SK-N-SH treated with all-trans-retinoic acid at 6 μM for 48 hours (cell line): ENCODE measurements at regions not wholly inside any gene's neighbourhood (a gene's known extent, or its start where the extent isn't known, plus 50 kb on each side); places are given as distances from the start of the nearest gene placed in this dataset.

Experiments used
- ATAC-seq: fragments of 200-7000 bp; cut with Tn5 transposase; 3 replicates; pipeline ENCODE4 v1.9.1; 2020; ENCODE audit warnings: mild to moderate bottlenecking, moderate library complexity
- ARNTL ChIP-seq: fragments of 450-650 bp; formaldehyde crosslinking; IDR thresholded peaks from 2 replicates; pipeline ENCODE4 v1.5.0; 2020; ENCODE audit warnings: low read depth, mild to moderate bottlenecking, moderate library complexity, borderline replicate concordance
- BACH2 ChIP-seq: fragments of 250-450 bp; sonication (Bioruptor Pico); IDR thresholded peaks from 2 replicates; pipeline ENCODE4 v1.9.0; 2021; ENCODE audit warnings: mild to moderate bottlenecking, borderline replicate concordance
- CREB5 ChIP-seq: fragments of 250-450 bp; sonication (Bioruptor Pico); IDR thresholded peaks from 2 replicates; pipeline ENCODE4 v1.5.1; 2020; ENCODE audit warnings: low read depth, mild to moderate bottlenecking, moderate library complexity
- CSDC2 ChIP-seq: fragments of 250-450 bp; sonication (Bioruptor Pico); IDR thresholded peaks from 2 replicates; pipeline ENCODE4 v1.5.0; 2020; ENCODE audit warnings: mild to moderate bottlenecking, moderate library complexity
- ESRRG ChIP-seq: fragments of 250-450 bp; sonication (Bioruptor Pico); IDR thresholded peaks from 2 replicates; pipeline ENCODE4 v1.6.1; 2021; ENCODE audit warnings: mild to moderate bottlenecking
- GLIS3 ChIP-seq: fragments of 250-450 bp; sonication (Bioruptor Pico); IDR thresholded peaks from 2 replicates; pipeline ENCODE4 v1.5.0; 2020; ENCODE audit warnings: mild to moderate bottlenecking, moderate library complexity
- ISL1 ChIP-seq: fragments of 250-450 bp; sonication (Bioruptor Pico); IDR thresholded peaks from 2 replicates; pipeline ENCODE4 v2.1.2; 2022; ENCODE audit warnings: mild to moderate bottlenecking, moderate library complexity
- OSR1 ChIP-seq: fragments of 250-450 bp; sonication (Bioruptor Pico); IDR thresholded peaks from 2 replicates; pipeline ENCODE4 v1.8.0; 2022; ENCODE audit warnings: moderate library complexity, mild to moderate bottlenecking, inconsistent platforms
- PATZ1 ChIP-seq: fragments of 250-450 bp; sonication (Bioruptor Pico); IDR thresholded peaks from 2 replicates; pipeline ENCODE4 v1.8.0; 2020; ENCODE audit warnings: mild to moderate bottlenecking, moderate library complexity, borderline replicate concordance
- POU6F1 ChIP-seq: fragments of 250-450 bp; sonication (Bioruptor Pico); IDR thresholded peaks from 2 replicates; pipeline ENCODE4 v1.8.0; 2021; ENCODE audit warnings: low read depth, mild to moderate bottlenecking, moderate library complexity, borderline replicate concordance
- PPARA ChIP-seq: fragments of 250-450 bp; sonication (Bioruptor Pico); IDR thresholded peaks from 2 replicates; pipeline ENCODE4 v1.5.0; 2020; ENCODE audit warnings: mild to moderate bottlenecking, borderline replicate concordance
- RARB ChIP-seq: fragments of 250-450 bp; sonication (Bioruptor Pico); IDR thresholded peaks from 2 replicates; pipeline ENCODE4 v1.8.0; 2021; ENCODE audit warnings: mild to moderate bottlenecking, moderate library complexity
- SNAI2 ChIP-seq: fragments of 250-450 bp; sonication (Bioruptor Pico); IDR thresholded peaks from 2 replicates; pipeline ENCODE4 v1.5.0; 2020; ENCODE audit warnings: mild to moderate bottlenecking, moderate library complexity
- TOX ChIP-seq: fragments of 250-450 bp; sonication (Bioruptor Pico); IDR thresholded peaks from 2 replicates; pipeline ENCODE4 v1.8.0; 2021; ENCODE audit warnings: mild to moderate bottlenecking, moderate library complexity, borderline replicate concordance
- TSHZ2 ChIP-seq: fragments of 250-450 bp; sonication (Bioruptor Pico); IDR thresholded peaks from 2 replicates; pipeline ENCODE4 v1.5.0; 2020; ENCODE audit warnings: mild to moderate bottlenecking, moderate library complexity
- ZC3H10 ChIP-seq: fragments of 250-450 bp; sonication (Bioruptor Pico); IDR thresholded peaks from 2 replicates; pipeline ENCODE4 v1.5.1; 2021; ENCODE audit warnings: mild to moderate bottlenecking, moderate library complexity
- ZFP3 ChIP-seq: fragments of 250-450 bp; sonication (Bioruptor Pico); IDR thresholded peaks from 2 replicates; pipeline ENCODE4 v1.5.0; 2020; ENCODE audit warnings: mild to moderate bottlenecking, moderate library complexity
- ZFP30 ChIP-seq: fragments of 450-650 bp; formaldehyde crosslinking; IDR thresholded peaks from 2 replicates; pipeline ENCODE4 v1.5.0; 2022; ENCODE audit warnings: mild to moderate bottlenecking, moderate library complexity
- ZNF565 ChIP-seq: fragments of 450-650 bp; formaldehyde crosslinking; conservative IDR thresholded peaks from 2 replicates; pipeline ENCODE4 v1.5.0; 2020; ENCODE audit warnings: low read depth, mild to moderate bottlenecking, moderate library complexity
- ZNF70 ChIP-seq: fragments of 450-650 bp; formaldehyde crosslinking; IDR thresholded peaks from 2 replicates; pipeline ENCODE4 v1.5.0; 2020; ENCODE audit warnings: mild to moderate bottlenecking, moderate library complexity
- ZNF8 ChIP-seq: fragments of 450-650 bp; formaldehyde crosslinking; IDR thresholded peaks from 2 replicates; pipeline ENCODE4 v1.5.0; 2020; ENCODE audit warnings: mild to moderate bottlenecking, moderate library complexity

- no peak for TF ChIP-seq SNAI2 (CRISPR knock-in tag)
- no peak for TF ChIP-seq ZNF8 (CRISPR knock-in tag)
- no peak for TF ChIP-seq ARNTL
- no peak for TF ChIP-seq POU6F1 (CRISPR knock-in tag)
- TF ChIP-seq ZNF565 (CRISPR knock-in tag), result no peak
- no peak for TF ChIP-seq CREB5
- TF ChIP-seq BACH2 (CRISPR knock-in tag), result no peak
- no peak for TF ChIP-seq ZNF70
- TF ChIP-seq GLIS3 (CRISPR knock-in tag), result no peak
- no peak for TF ChIP-seq ISL1 (CRISPR knock-in tag)
- TF ChIP-seq ESRRG (CRISPR knock-in tag), result no peak
- no peak for TF ChIP-seq TOX
- no peak for TF ChIP-seq PATZ1 (CRISPR knock-in tag)
- TF ChIP-seq ZFP30 (CRISPR knock-in tag), result no peak
- TF ChIP-seq OSR1 (CRISPR knock-in tag), result no peak
- TF ChIP-seq RARB (CRISPR knock-in tag), result no peak
- TF ChIP-seq PPARA, result no peak
- no peak for TF ChIP-seq ZC3H10 (CRISPR knock-in tag)
- no peak for ATAC-seq
Observed at GRCh38 chr18:40935423-40935822, 1019.6 kb upstream of the PIK3C3 start.

GRCh38 chr18:40932862-40933261 lies 1022.2 kb upstream of the PIK3C3 start:
- no peak for TF ChIP-seq SNAI2 (CRISPR knock-in tag)
- no peak for TF ChIP-seq TSHZ2 (CRISPR knock-in tag)
- TF ChIP-seq ESRRG (CRISPR knock-in tag), result no peak
- TF ChIP-seq ZFP3, result no peak
- TF ChIP-seq RARB (CRISPR knock-in tag), result no peak
- TF ChIP-seq CREB5, result no peak
- no peak for TF ChIP-seq OSR1 (CRISPR knock-in tag)
- TF ChIP-seq ZC3H10 (CRISPR knock-in tag), result no peak
- TF ChIP-seq ZNF565 (CRISPR knock-in tag), result no peak
- no peak for TF ChIP-seq ZFP30 (CRISPR knock-in tag)
- no peak for TF ChIP-seq CSDC2 (CRISPR knock-in tag)
- no peak for ATAC-seq

GRCh38 chr18:40930211-40930882 lies 1024.7 kb upstream of the PIK3C3 start:
- TF ChIP-seq GLIS3 (CRISPR knock-in tag) (no peak), PATZ1 (CRISPR knock-in tag) (no peak), POU6F1 (CRISPR knock-in tag) (no peak), ZC3H10 (CRISPR knock-in tag) (no peak), SNAI2 (CRISPR knock-in tag) (no peak), ZNF565 (CRISPR knock-in tag) (no peak), ZFP30 (CRISPR knock-in tag) (no peak), PPARA (no peak), CSDC2 (CRISPR knock-in tag) (no peak), BACH2 (CRISPR knock-in tag) (no peak), ZNF70 (no peak)
- no peak for ATAC-seq
